ENCODE measurements at regions not wholly inside any gene's neighbourhood (a gene's known extent, or its start where the extent isn't known, plus 50 kb on each side); places are given as distances from the start of the nearest gene placed in this dataset.

DNA sequence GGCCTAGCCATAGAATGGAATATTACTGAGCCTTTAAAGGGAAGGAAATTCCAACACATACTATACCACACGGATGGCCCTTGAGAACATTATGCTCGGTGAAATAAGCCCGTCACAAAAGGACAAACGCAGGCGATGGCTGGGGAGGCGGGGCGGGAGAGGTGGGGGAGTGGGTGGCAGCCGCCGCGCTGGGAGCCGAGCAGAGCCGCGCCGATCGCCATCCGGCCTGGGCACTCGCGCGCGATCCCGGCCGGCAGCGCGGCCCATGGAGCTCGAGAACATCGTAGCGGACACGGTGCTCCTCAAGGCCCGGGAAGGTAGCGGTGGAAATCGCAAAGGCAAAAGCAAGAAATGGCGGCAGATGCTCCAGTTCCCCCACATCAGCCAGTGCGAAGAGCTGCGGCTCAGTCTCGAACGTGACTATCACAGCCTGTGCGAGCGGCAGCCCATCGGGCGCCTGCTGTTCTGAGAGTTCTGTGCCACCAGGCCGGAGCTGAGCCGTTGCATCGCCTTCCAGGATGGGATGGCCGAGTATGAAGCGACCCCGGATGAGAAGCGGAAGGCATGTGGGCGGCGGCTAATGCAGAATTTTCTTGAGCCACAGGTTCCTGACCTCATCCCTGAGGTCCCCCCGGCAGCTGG lies 140.1 kb downstream of the ZDHHC20 start:
- no peaks in the 10 kb centered on the region for H3K27me3 ChIP-seq (ENCODE audit: control insufficient read depth, insufficient read depth, low read length)
- DNase-seq (ENCODE audit: low read depth), result no peak
- TF ChIP-seq, protein P1, sequence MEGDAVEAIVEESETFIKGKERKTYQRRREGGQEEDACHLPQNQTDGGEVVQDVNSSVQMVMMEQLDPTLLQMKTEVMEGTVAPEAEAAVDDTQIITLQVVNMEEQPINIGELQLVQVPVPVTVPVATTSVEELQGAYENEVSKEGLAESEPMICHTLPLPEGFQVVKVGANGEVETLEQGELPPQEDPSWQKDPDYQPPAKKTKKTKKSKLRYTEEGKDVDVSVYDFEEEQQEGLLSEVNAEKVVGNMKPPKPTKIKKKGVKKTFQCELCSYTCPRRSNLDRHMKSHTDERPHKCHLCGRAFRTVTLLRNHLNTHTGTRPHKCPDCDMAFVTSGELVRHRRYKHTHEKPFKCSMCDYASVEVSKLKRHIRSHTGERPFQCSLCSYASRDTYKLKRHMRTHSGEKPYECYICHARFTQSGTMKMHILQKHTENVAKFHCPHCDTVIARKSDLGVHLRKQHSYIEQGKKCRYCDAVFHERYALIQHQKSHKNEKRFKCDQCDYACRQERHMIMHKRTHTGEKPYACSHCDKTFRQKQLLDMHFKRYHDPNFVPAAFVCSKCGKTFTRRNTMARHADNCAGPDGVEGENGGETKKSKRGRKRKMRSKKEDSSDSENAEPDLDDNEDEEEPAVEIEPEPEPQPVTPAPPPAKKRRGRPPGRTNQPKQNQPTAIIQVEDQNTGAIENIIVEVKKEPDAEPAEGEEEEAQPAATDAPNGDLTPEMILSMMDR (IDR thresholded peaks at IDR 0.05; ENCODE audit: insufficient read depth, low read depth, low read length), result no peak

DNA sequence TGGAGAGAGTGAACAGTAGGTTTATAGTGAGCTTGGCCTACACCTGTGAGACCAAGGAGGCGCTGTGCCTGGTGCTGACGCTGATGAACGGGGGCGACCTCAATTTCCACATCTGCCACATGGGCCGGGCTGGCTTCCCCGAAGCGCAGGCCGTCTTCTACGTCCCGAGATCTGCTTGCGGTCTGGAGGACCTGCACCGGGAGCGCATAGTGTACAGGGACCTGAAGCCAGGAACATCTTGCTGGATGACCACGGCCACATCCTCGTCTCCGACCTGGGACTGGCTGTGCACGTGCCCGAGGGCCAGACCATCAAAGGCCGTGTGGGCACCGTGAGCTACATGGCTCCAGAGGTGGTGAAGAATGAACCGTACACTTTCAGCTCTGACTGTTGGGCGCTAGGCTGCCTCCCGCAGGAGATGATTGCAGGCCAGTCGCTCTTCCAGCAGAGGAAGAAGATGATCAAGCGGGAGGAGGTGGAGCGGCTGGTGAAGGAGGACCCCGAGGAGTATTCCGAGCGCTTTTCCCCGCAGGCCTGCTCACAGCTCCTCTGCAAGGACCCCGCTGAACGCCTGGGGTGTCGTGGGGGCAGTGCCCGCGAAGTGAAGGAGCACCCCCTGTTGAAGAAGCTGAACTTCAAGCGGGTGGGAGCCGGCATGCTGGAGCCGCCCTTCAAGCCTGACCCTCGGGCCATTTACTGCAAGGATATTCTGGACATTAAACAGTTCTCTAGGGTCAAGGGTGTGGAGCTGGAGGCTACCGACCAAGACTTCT lies 139.0 kb downstream of the ZDHHC20 start:
- no peaks in the 10 kb centered on the region for H3K36me3 ChIP-seq (ENCODE audit: control insufficient read depth, insufficient read depth, low read length)
- DNase-seq (ENCODE audit: low read depth), result no peak
- TF ChIP-seq, protein P1 (IDR thresholded peaks at IDR 0.05; ENCODE audit: insufficient read depth, low read depth, low read length), result no peak
- H3K4me3 ChIP-seq (ENCODE audit: low read depth, low read length), result no peak overlapping the region
- CTCF ChIA-PET, result interaction anchor here (0.9 kb wide), 1 partner anchor 237 kb away, joined by 4 read pairs; no protein-coding TSS in a partner anchor
- POLR2A ChIA-PET, result no interaction called here
- no peaks in the 10 kb centered on the region for H3K27me3 ChIP-seq (ENCODE audit: control insufficient read depth, insufficient read depth, low read length)

More for the DNA sequence above, 140.1 kb downstream of the ZDHHC20 start:
- POLR2A ChIA-PET, result no interaction called here
- Histone ChIP-seq H3K4me3 (ENCODE audit: low read depth, low read length) (peak overlapping the region; percentile 30), H3K36me3 (ENCODE audit: control insufficient read depth, insufficient read depth, low read length) (no peaks in the 10 kb centered on the region)
- CTCF ChIA-PET, result interaction anchor here (1.0 kb wide), 1 partner anchor 24 kb away, joined by 3 read pairs; no protein-coding TSS in a partner anchor

DNA sequence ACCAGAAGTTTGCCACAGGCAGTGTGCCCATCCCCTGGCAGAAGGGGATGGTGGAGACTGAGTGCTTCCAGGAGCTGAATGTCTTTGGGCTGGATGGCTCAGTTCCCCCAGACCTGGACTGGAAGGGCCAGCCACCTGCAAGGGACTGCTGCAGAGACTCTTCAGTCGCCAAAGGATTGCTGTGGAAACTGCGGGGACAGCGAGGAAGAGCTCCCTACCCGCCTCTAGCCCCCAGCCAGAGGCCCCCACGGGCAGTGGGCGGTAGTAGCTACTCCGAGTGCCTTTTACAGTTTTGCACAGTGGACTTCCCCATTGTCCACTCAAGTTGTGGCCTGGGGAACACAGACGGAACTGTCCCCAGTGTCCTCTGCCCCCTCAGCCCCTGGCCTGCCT lies 138.5 kb downstream of the ZDHHC20 start:
- no peak for DNase-seq (ENCODE audit: low read depth)
- H3K27me3 ChIP-seq (ENCODE audit: control insufficient read depth, insufficient read depth, low read length), result no peaks in the 10 kb centered on the region
- TF ChIP-seq, protein P1 (IDR thresholded peaks at IDR 0.05; ENCODE audit: insufficient read depth, low read depth, low read length), result no peak
- ChIA-PET CTCF (interaction anchor here (0.7 to 0.9 kb wide), 2 partner anchors 125 to 237 kb away, joined by 3 to 4 read pairs; no protein-coding TSS in a partner anchor), POLR2A (no interaction called here)
- H3K4me3 ChIP-seq (ENCODE audit: low read depth, low read length), result no peak overlapping the region
- H3K36me3 ChIP-seq (ENCODE audit: control insufficient read depth, insufficient read depth, low read length), result no peaks in the 10 kb centered on the region

DNA sequence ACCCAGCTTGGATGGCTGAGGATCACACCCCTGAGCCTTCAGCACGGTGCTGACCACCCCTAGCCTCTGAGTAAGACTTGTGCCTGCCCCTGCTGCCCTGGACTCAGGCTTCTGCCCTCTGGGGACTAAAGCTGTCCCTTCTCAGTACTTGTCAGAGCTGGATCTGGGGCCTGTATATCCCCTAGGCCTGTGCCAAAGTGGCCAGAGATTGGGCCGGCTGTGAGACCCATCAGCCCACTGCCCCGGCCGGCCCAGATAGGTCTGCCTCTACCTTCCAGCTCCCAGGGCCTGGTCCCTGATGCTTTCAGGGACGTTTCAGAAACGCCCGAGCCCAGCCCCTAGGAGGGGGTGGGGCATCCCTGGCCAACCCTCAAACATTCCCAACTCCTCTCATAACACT lies 137.8 kb downstream of the ZDHHC20 start:
- H3K27me3 ChIP-seq (ENCODE audit: control insufficient read depth, insufficient read depth, low read length), result no peaks in the 10 kb centered on the region
- DNase-seq (ENCODE audit: low read depth), result no peak
- no peaks in the 10 kb centered on the region for H3K36me3 ChIP-seq (ENCODE audit: control insufficient read depth, insufficient read depth, low read length)
- H3K4me3 ChIP-seq (ENCODE audit: low read depth, low read length), result no peak overlapping the region
- ChIA-PET POLR2A (no interaction called here), CTCF (interaction anchor here (0.7 kb wide), 1 partner anchor 125 kb away, joined by 3 read pairs; no protein-coding TSS in a partner anchor)
- TF ChIP-seq, protein P1 (IDR thresholded peaks at IDR 0.05; ENCODE audit: insufficient read depth, low read depth, low read length), result no peak

DNA sequence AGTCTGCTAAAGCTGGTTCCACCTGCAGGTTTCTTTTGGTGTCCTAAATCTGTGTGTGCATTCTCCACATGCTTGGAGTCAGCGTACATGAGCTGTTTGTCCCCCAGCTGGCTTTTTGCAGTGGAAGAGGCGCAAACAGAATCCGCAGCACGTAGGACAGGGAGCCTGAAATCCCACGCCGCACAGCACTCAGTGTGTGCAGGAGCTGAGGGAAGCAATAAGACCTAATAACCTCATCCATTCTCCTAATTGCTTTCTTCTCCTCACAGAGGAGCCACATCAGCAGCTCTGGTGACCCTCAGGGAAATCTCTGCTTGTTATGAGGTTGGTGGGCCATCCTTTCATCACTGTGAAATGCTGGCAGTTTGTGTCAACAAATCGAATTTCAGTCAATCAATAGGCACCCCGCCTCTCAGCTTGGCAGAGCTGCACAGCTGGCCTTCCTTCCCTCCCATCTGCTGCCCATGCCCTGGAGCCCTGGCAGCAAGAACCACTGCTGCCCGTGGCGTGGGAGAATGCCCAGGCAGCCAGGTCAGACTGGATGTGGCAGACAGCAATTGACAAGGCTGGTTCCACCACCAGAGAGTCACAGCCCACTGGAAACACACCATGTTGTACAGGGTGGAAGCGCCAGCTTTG lies 136.7 kb downstream of the ZDHHC20 start:
- no peaks in the 10 kb centered on the region for H3K27me3 ChIP-seq (ENCODE audit: control insufficient read depth, insufficient read depth, low read length)
- no peak overlapping the region for H3K4me3 ChIP-seq (ENCODE audit: low read depth, low read length)
- H3K36me3 ChIP-seq (ENCODE audit: control insufficient read depth, insufficient read depth, low read length), result no peaks in the 10 kb centered on the region
- ChIA-PET CTCF (interaction anchor here (0.6 kb wide), 1 partner anchor 13 kb away, joined by 3 read pairs; no protein-coding TSS in a partner anchor), POLR2A (no interaction called here)
- TF ChIP-seq, protein P1 (IDR thresholded peaks at IDR 0.05; ENCODE audit: insufficient read depth, low read depth, low read length), result no peak
- no peak for DNase-seq (ENCODE audit: low read depth)
